Fibroblast of lung (primary cell): ENCODE measurements at regions not wholly inside any gene's neighbourhood (a gene's known extent, or its start where the extent isn't known, plus 50 kb on each side); places are given as distances from the start of the nearest gene placed in this dataset.

Source experiments
- EZH2 ChIP-seq: IDR thresholded peaks from 2 replicates; pipeline ENCODE4 v1.5.1; 2012; ENCODE audit warnings: low read length, control low read depth, mild to moderate bottlenecking; ENCODE audit errors: missing control alignments
- TF ChIP-seq, protein P1 (sequence below), 2 donors: IDR thresholded peaks in 1 of 2; conservative IDR thresholded peaks in 1 of 2; 1 replicate in 1 of 2; 2 replicates in 1 of 2; pipeline ENCODE4 v1.5.1; 2011 to 2012; ENCODE audit warnings: low read length in 2 of 2, control low read depth in 1 of 2, inconsistent platforms in 1 of 2, low read depth in 1 of 2, mild to moderate bottlenecking in 1 of 2

DNA sequence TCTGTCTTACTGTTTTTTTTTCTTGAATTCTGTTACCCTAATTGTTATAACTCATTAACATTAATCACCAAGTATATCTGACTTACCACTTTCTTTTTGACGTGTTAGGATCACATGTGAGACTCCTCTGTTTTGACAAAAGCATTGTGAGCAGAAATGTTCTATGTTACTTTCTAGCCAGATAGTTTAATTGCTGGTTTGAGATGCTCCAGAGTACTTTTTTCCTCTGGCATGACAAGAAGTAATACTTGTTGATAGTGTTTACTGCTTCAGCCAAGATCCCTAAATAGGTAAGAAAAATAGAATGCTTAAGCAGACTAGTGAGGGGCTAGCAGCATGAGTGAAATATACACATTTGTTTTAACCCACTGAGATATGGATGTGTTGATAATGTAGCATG, 303.9 kb upstream of the PABPC4L start:
- TF ChIP-seq, protein P1, sequence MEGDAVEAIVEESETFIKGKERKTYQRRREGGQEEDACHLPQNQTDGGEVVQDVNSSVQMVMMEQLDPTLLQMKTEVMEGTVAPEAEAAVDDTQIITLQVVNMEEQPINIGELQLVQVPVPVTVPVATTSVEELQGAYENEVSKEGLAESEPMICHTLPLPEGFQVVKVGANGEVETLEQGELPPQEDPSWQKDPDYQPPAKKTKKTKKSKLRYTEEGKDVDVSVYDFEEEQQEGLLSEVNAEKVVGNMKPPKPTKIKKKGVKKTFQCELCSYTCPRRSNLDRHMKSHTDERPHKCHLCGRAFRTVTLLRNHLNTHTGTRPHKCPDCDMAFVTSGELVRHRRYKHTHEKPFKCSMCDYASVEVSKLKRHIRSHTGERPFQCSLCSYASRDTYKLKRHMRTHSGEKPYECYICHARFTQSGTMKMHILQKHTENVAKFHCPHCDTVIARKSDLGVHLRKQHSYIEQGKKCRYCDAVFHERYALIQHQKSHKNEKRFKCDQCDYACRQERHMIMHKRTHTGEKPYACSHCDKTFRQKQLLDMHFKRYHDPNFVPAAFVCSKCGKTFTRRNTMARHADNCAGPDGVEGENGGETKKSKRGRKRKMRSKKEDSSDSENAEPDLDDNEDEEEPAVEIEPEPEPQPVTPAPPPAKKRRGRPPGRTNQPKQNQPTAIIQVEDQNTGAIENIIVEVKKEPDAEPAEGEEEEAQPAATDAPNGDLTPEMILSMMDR (conservative IDR thresholded peaks at IDR 0.05 in 1 of 2, IDR thresholded peaks at IDR 0.05 in 1 of 2; ENCODE audit: low read depth in 1 of 2, low read length in 2 of 2) = no peak
- TF ChIP-seq EZH2 = no peak
